GM21367 (cell line): ENCODE measurements at regions not wholly inside any gene's neighbourhood (a gene's known extent, or its start where the extent isn't known, plus 50 kb on each side); places are given as distances from the start of the nearest gene placed in this dataset.
"Not testable (repeated sequence)": the region's sequence is repeated elsewhere in the genome, so short reads cannot be mapped to it uniquely, and the experiment has no call there.

ENCODE experiments used
- ATAC-seq: cut with Tn5 transposase; IDR thresholded peaks from one replicate; pipeline ENCODE4 v1.9.1; 2021; ENCODE audit not compliant: unreplicated experiment

GRCh38 chr3:21036888-21037287 lies 714.1 kb downstream of the ZNF385D start:
- no peak for ATAC-seq

GRCh38 chr3:21028412-21028811 lies 722.6 kb downstream of the ZNF385D start:
- no peak for ATAC-seq

GRCh38 chr3:21024563-21024962 lies 726.4 kb downstream of the ZNF385D start:
- no peak for ATAC-seq

GRCh38 chr3:21020681-21021080 lies 730.3 kb downstream of the ZNF385D start:
- no peak for ATAC-seq

GRCh38 chr3:21020043-21020442 lies 731.0 kb downstream of the ZNF385D start:
- no peak for ATAC-seq

- no peak for ATAC-seq
Observed at GRCh38 chr3:21017115-21017852, 733.7 kb downstream of the ZNF385D start.

GRCh38 chr3:21013566-21013965 lies 737.4 kb downstream of the ZNF385D start:
- ATAC-seq = no peak

GRCh38 chr3:20999661-21000060 lies 751.3 kb downstream of the ZNF385D start:
- ATAC-seq = no peak

GRCh38 chr3:20997183-20997582 lies 753.8 kb downstream of the ZNF385D start:
- no peak for ATAC-seq

GRCh38 chr3:20990896-20991295 lies 760.1 kb downstream of the ZNF385D start:
- no peak for ATAC-seq

- ATAC-seq = not testable (repeated sequence)
Observed at GRCh38 chr3:20989653-20990052, 761.4 kb downstream of the ZNF385D start.

GRCh38 chr3:20984594-20985205 lies 766.3 kb downstream of the ZNF385D start:
- ATAC-seq = no peak

GRCh38 chr3:20975188-20975651 lies 775.8 kb downstream of the ZNF385D start:
- ATAC-seq = no peak

- ATAC-seq = no peak
Observed at GRCh38 chr3:20974396-20974795, 776.6 kb downstream of the ZNF385D start.

- not testable (repeated sequence) for ATAC-seq
Observed at GRCh38 chr3:20970807-20971206, 780.2 kb downstream of the ZNF385D start.

- not testable (repeated sequence) for ATAC-seq
Observed at GRCh38 chr3:20967485-20967884, 781.5 kb upstream of the SGO1 start.

- no peak for ATAC-seq
Observed at GRCh38 chr3:20958161-20958560, 772.2 kb upstream of the SGO1 start.

GRCh38 chr3:20945892-20946291 lies 759.9 kb upstream of the SGO1 start:
- no peak for ATAC-seq

GRCh38 chr3:20935791-20936190 lies 749.8 kb upstream of the SGO1 start:
- ATAC-seq = no peak

- no peak for ATAC-seq
Observed at GRCh38 chr3:20931834-20932233, 745.8 kb upstream of the SGO1 start.

GRCh38 chr3:20930034-20930433 lies 744.0 kb upstream of the SGO1 start:
- no peak for ATAC-seq

GRCh38 chr3:20924646-20925385 lies 738.8 kb upstream of the SGO1 start:
- no peak for ATAC-seq
